Endothelial cell of umbilical vein (primary cell): ENCODE measurements at regions not wholly inside any gene's neighbourhood (a gene's known extent, or its start where the extent isn't known, plus 50 kb on each side); places are given as distances from the start of the nearest gene placed in this dataset.

Experiments
- BruUV-seq: library from RNA; stranded (reverse); fragments of 400-500 nt; replicated peaks from 2 replicates; lab custom pipeline; 2021; lab: Mats Ljungman, UMichigan
- CTCF ChIA-PET: fragments of 300-600, 350-600 bp; sonication (Branson Sonifier 250); formaldehyde crosslinking; loops from one replicate; lab custom pipeline; 2021; ENCODE audit warnings: antibody characterized with exemption, inconsistent platforms; lab: Charles Lee
- POLR2A ChIA-PET: fragments of 300-600, 350-600 bp; sonication (Branson Sonifier 250); formaldehyde crosslinking; loops from one replicate; lab custom pipeline; 2021; ENCODE audit warnings: antibody characterized with exemption, inconsistent platforms; lab: Charles Lee
- DNase-seq: peaks from one replicate; pipeline ENCODE4 v3.0.0-alpha.2; 2011; ENCODE audit warnings: low read depth, low spot score
- FAIRE-seq: peaks from 2 replicates; lab custom pipeline; 2011; peaks lifted over from hg19 to GRCh38; lab: Jason Lieb, UNC
- H2AFZ ChIP-seq: 2 replicates; pipeline ENCODE4 v1.6.0; 2012; ENCODE audit warnings: low read depth, low read length, control low read depth, inconsistent platforms
- H3K27ac ChIP-seq: 2 replicates; pipeline ENCODE4 v1.5.1; 2011; ENCODE audit warnings: low read depth, mild to moderate bottlenecking, control low read depth, low read length, moderate library complexity; ENCODE audit not compliant: insufficient read depth
- H3K27me3 ChIP-seq, 2 experiments: 2 replicates each; pipeline versions ENCODE4 v1.6.0 to v1.6.1; 2011; ENCODE audit warnings: low read length in 2 of 2, mixed read lengths in 1 of 2; ENCODE audit not compliant: control insufficient read depth in 2 of 2, insufficient read depth in 2 of 2
- H3K36me3 ChIP-seq, 2 experiments: 2 replicates in 1 of 2; 3 replicates in 1 of 2; pipeline ENCODE4 v1.5.1; 2011; ENCODE audit warnings: low read length in 2 of 2, mild to moderate bottlenecking in 1 of 2, moderate library complexity in 1 of 2; ENCODE audit not compliant: control insufficient read depth in 2 of 2, insufficient read depth in 2 of 2; ENCODE audit errors: extremely low read depth in 1 of 2
- H3K4me1 ChIP-seq: 3 replicates; pipeline ENCODE4 v1.5.1; 2011; ENCODE audit warnings: mild to moderate bottlenecking, low read length; ENCODE audit not compliant: control insufficient read depth, insufficient read depth; ENCODE audit errors: extremely low read depth
- H3K4me2 ChIP-seq: 2 replicates; pipeline ENCODE4 v1.6.1; 2011; ENCODE audit warnings: low read length, control low read depth, mixed read lengths; ENCODE audit not compliant: insufficient read depth
- H3K4me3 ChIP-seq, 3 experiments: fragments of 200-600 bp in 1 of 3; sonication (generic), shearing (Covaris generic) in 1 of 3; replicated peaks in 1 of 3; 2 replicates each; pipeline ENCODE4 v1.5.1; 2011 to 2016; ENCODE audit warnings: control low read depth in 3 of 3, low read length in 3 of 3, mild to moderate bottlenecking in 2 of 3, inconsistent platforms in 1 of 3, low read depth in 1 of 3, moderate library complexity in 1 of 3; ENCODE audit not compliant: insufficient read depth in 1 of 3
- H3K79me2 ChIP-seq: 2 replicates; pipeline ENCODE4 v1.6.0; 2012; ENCODE audit warnings: low read length, inconsistent platforms; ENCODE audit not compliant: control insufficient read depth, insufficient read depth
- H3K9ac ChIP-seq: replicated peaks from 2 replicates; pipeline ENCODE3; 2011; ENCODE audit warnings: low read length, control low read depth; ENCODE audit not compliant: insufficient read depth; ENCODE audit errors: extremely low read depth
- H3K9me1 ChIP-seq: replicated peaks from 3 replicates; pipeline ENCODE4 v1.6.0; 2011; ENCODE audit warnings: mild to moderate bottlenecking, low read length; ENCODE audit not compliant: control insufficient read depth, insufficient read depth; ENCODE audit errors: extremely low read depth
- H3K9me3 ChIP-seq: replicated peaks from 2 replicates; pipeline ENCODE4 v1.5.1; 2012; ENCODE audit warnings: low read length, inconsistent platforms; ENCODE audit not compliant: control insufficient read depth, insufficient read depth
- H4K20me1 ChIP-seq: replicated peaks from 2 replicates; pipeline ENCODE3; 2011; ENCODE audit warnings: mild to moderate bottlenecking, low read length; ENCODE audit not compliant: control insufficient read depth, insufficient read depth; ENCODE audit errors: extremely low read depth
- EZH2 ChIP-seq: IDR thresholded peaks from 2 replicates; pipeline ENCODE4 v1.6.1; 2012; ENCODE audit warnings: borderline replicate concordance, low read depth, mild to moderate bottlenecking, moderate library complexity, low read length, inconsistent platforms; ENCODE audit not compliant: severe bottlenecking
- FOS ChIP-seq: IDR thresholded peaks from 2 replicates; pipeline ENCODE4 v1.6.1; 2011; ENCODE audit warnings: mild to moderate bottlenecking, low read length, moderate library complexity, borderline replicate concordance; ENCODE audit not compliant: insufficient read depth
- GATA2 ChIP-seq: IDR thresholded peaks from 2 replicates; pipeline ENCODE4 v1.7.0; 2011; ENCODE audit warnings: low read depth, mild to moderate bottlenecking, moderate library complexity, mixed read lengths, low read length; ENCODE audit not compliant: insufficient read length, insufficient read depth
- JUN ChIP-seq: IDR thresholded peaks from 2 replicates; pipeline ENCODE4 v1.6.1; 2011; ENCODE audit warnings: borderline replicate concordance, low read depth; ENCODE audit not compliant: insufficient read length, insufficient read depth
- MYC ChIP-seq: IDR thresholded peaks from one replicate; pipeline ENCODE4 v1.6.1; 2011; ENCODE audit warnings: mild to moderate bottlenecking, low read depth, low read length
- POLR2AphosphoS5 ChIP-seq: IDR thresholded peaks from 2 replicates; pipeline ENCODE4 v1.6.1; 2012; ENCODE audit warnings: low read depth, mild to moderate bottlenecking, control low read depth, low read length, moderate library complexity; ENCODE audit not compliant: insufficient read depth
- dilution Hi-C: fragments of 300-500 bp; cut with MboI; formaldehyde crosslinking; loops from one replicate; pipeline ENCODE4 v1.15.0; 2019; ENCODE audit warnings: low sequenced_read_pairs; ENCODE audit not compliant: extremely low pct_ligation_motif_present
- intact Hi-C: fragments of 100-400 bp; cut with micrococcal nuclease; formaldehyde crosslinking; loops from one replicate; pipeline ENCODE4 v1.10.0; 2022
- TF ChIP-seq, protein P1 (sequence below): IDR thresholded peaks from 2 replicates; pipeline ENCODE4 v1.6.1; 2011; ENCODE audit not compliant: insufficient read depth, insufficient read length
- TF ChIP-seq, protein P2 (sequence below), 2 donors: IDR thresholded peaks; 1 replicate in 1 of 2; 2 replicates in 1 of 2; pipeline ENCODE4 v1.5.1; 2011; ENCODE audit warnings: low read length in 2 of 2, mild to moderate bottlenecking in 2 of 2, moderate library complexity in 2 of 2, control low read depth in 1 of 2, inconsistent platforms in 1 of 2, low read depth in 1 of 2; ENCODE audit not compliant: insufficient read depth in 1 of 2; ENCODE audit errors: extremely low read depth in 1 of 2

DNA sequence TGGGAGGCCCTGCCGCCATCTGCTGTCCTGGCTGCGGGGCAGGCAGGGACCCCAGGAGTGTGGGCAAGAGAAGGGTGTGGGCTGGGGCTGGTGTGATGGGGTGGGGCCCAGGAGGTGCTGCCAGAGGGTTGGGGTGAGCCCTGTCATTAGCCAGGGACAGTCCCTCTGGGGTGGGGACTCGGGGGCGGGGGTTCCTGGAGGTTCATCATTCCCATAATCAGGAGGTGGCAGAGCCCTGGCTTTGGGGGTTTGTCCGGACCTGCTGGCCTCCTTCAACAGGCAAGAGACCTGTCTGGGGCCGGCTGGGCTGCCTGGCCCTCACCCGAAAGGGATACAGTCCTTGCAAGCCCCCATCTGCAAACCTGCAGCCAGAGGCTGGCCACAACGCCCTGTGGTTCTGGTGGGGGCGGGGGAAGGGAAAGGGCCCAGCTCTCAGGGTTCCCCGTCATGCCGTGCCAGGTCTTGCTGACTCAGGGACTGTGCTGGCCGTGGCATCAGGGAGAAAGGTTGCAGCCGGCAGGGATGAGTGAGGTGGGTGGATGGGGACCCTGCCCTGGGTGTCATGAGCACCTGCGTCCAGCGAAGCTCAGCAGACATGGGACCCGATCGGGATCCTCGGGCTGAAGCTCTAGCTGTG, 65.2 kb downstream of the MRPL36 start:
- H3K4me2 ChIP-seq = no peak overlapping the region
- H3K27me3 ChIP-seq = no peaks in the 10 kb centered on the region
- no TSS peak for BruUV-seq
- no peaks in the 10 kb centered on the region for H3K4me1 ChIP-seq
- H2AFZ ChIP-seq = no peak overlapping the region
- FAIRE-seq (no peak), DNase-seq (no peak)
- dilution Hi-C loops = no loop called here
- ChIA-PET POLR2A (no interaction called here), CTCF (no interaction called here)
- intact Hi-C loops = no loop called here
- H3K9me3 ChIP-seq = no peaks in the 10 kb centered on the region
- H3K4me3 ChIP-seq = no peak overlapping the region
- no peak for TF ChIP-seq GATA2
- no peak for TF ChIP-seq POLR2AphosphoS5
- TF ChIP-seq JUN = no peak
- no peak for TF ChIP-seq FOS
- no peak for TF ChIP-seq EZH2
- TF ChIP-seq, protein P1, sequence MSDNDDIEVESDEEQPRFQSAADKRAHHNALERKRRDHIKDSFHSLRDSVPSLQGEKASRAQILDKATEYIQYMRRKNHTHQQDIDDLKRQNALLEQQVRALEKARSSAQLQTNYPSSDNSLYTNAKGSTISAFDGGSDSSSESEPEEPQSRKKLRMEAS = no peak
- no peak overlapping the region for H3K9ac ChIP-seq
- no peaks in the 10 kb centered on the region for H3K36me3 ChIP-seq
- no peaks in the 10 kb centered on the region for H4K20me1 ChIP-seq
- H3K9me1 ChIP-seq = no peaks in the 10 kb centered on the region
- no peaks in the 10 kb centered on the region for H3K79me2 ChIP-seq
- H3K27ac ChIP-seq = no peak overlapping the region

DNA sequence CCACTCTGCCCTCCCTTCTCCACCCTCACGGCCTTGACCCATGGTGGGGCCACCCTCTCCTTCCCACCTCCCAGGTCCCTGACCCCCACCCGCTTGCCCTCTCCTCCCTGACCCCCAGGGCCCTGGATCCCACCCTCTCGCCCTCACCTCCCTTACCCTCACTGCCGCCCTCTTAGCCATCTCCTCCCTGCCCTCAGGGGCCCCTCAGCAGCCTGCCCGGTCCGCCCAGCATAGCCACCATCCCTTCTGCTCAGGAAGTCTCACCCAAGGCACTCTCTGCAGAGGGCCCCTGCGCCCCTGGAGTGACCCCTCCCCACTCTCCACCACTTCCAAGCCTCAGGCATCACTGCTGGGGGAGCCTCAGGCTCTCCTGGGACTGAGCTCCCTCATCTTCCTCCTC, 66.3 kb downstream of the MRPL36 start:
- intact Hi-C loops = no loop called here
- CTCF ChIA-PET = no interaction called here
- no peaks in the 10 kb centered on the region for H4K20me1 ChIP-seq
- no peaks in the 10 kb centered on the region for H3K79me2 ChIP-seq
- no peak for TF ChIP-seq EZH2
- TF ChIP-seq JUN = no peak
- TF ChIP-seq POLR2AphosphoS5 = no peak
- TF ChIP-seq, protein P2, sequence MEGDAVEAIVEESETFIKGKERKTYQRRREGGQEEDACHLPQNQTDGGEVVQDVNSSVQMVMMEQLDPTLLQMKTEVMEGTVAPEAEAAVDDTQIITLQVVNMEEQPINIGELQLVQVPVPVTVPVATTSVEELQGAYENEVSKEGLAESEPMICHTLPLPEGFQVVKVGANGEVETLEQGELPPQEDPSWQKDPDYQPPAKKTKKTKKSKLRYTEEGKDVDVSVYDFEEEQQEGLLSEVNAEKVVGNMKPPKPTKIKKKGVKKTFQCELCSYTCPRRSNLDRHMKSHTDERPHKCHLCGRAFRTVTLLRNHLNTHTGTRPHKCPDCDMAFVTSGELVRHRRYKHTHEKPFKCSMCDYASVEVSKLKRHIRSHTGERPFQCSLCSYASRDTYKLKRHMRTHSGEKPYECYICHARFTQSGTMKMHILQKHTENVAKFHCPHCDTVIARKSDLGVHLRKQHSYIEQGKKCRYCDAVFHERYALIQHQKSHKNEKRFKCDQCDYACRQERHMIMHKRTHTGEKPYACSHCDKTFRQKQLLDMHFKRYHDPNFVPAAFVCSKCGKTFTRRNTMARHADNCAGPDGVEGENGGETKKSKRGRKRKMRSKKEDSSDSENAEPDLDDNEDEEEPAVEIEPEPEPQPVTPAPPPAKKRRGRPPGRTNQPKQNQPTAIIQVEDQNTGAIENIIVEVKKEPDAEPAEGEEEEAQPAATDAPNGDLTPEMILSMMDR (IDR thresholded peaks at IDR 0.05; ENCODE audit: extremely low read depth in 1 of 2, insufficient read depth in 1 of 2, low read depth in 1 of 2, low read length in 2 of 2) = no peak
- TF ChIP-seq FOS = no peak
- TF ChIP-seq GATA2 = no peak
- no peak for TF ChIP-seq MYC
- no peak overlapping the region for H3K4me2 ChIP-seq
- no peaks in the 10 kb centered on the region for H3K9me1 ChIP-seq
- FAIRE-seq (no peak), DNase-seq (no peak)
- no peak overlapping the region for H3K9ac ChIP-seq
- H2AFZ ChIP-seq = no peak overlapping the region
- H3K36me3 ChIP-seq = no peaks in the 10 kb centered on the region
- POLR2A ChIA-PET = no interaction called here
- dilution Hi-C loops = no loop called here
- H3K27ac ChIP-seq = no peak overlapping the region
- H3K27me3 ChIP-seq = no peaks in the 10 kb centered on the region
- no peak overlapping the region for H3K4me3 ChIP-seq
- H3K9me3 ChIP-seq = no peaks in the 10 kb centered on the region
- no TSS peak for BruUV-seq
- H3K4me1 ChIP-seq = no peaks in the 10 kb centered on the region
